SK-N-SH (cell line): ENCODE measurements at regions not wholly inside any gene's neighbourhood (a gene's known extent, or its start where the extent isn't known, plus 50 kb on each side); places are given as distances from the start of the nearest gene placed in this dataset.

Experiments used
- EP300 ChIP-seq, 2 experiments: IDR thresholded peaks; 2 replicates each; pipeline versions ENCODE4 v1.4.0 to v1.6.1; 2012; ENCODE audit warnings: borderline replicate concordance in 1 of 2, low read depth in 1 of 2, low read length in 1 of 2
- IRF3 ChIP-seq: fragments of 150-350 bp; IDR thresholded peaks from 2 replicates; pipeline ENCODE4 v1.6.1; 2016; ENCODE audit warnings: mild to moderate bottlenecking, low read depth, low read length
- JUND ChIP-seq: IDR thresholded peaks from 2 replicates; pipeline ENCODE4 v1.4.0; 2012
- MXI1 ChIP-seq: IDR thresholded peaks from 2 replicates; pipeline ENCODE4 v1.6.1; 2012; ENCODE audit warnings: mild to moderate bottlenecking, low read depth, low read length, improper control_type of control experiment
- POLR2AphosphoS5 ChIP-seq: IDR thresholded peaks from 2 replicates; pipeline ENCODE4 v1.6.1; 2012; ENCODE audit warnings: low read depth, low read length
- RFX5 ChIP-seq: IDR thresholded peaks from 2 replicates; pipeline ENCODE4 v1.6.1; 2012; ENCODE audit warnings: mild to moderate bottlenecking, improper control_type of control experiment, low read length
- RXRA ChIP-seq: IDR thresholded peaks from 2 replicates; pipeline ENCODE4 v1.4.0; 2012; ENCODE audit warnings: low read depth, mild to moderate bottlenecking, borderline replicate concordance
- SMC3 ChIP-seq: IDR thresholded peaks from 2 replicates; pipeline ENCODE4 v1.6.1; 2012; ENCODE audit warnings: low read depth, low read length, improper control_type of control experiment
- TAF1 ChIP-seq: IDR thresholded peaks from 2 replicates; pipeline ENCODE4 v1.6.1; 2012; ENCODE audit warnings: low read depth, mild to moderate bottlenecking, low read length, moderate library complexity, borderline replicate concordance
- YY1 ChIP-seq: IDR thresholded peaks from 2 replicates; pipeline ENCODE4 v1.4.0; 2012; ENCODE audit warnings: low read depth, mild to moderate bottlenecking
- TF ChIP-seq, protein P1 (sequence below): fragments of 200-600 bp; sonication (generic); IDR thresholded peaks from 2 replicates; pipeline ENCODE4 v1.6.1; 2017; ENCODE audit warnings: antibody characterized with exemption, mild to moderate bottlenecking, moderate library complexity
- TF ChIP-seq, protein P2 (sequence below): IDR thresholded peaks from 2 replicates; pipeline ENCODE4 v1.4.0; 2012; ENCODE audit warnings: low read depth, borderline replicate concordance

- no peak for TF ChIP-seq YY1
- TF ChIP-seq, protein P1, sequence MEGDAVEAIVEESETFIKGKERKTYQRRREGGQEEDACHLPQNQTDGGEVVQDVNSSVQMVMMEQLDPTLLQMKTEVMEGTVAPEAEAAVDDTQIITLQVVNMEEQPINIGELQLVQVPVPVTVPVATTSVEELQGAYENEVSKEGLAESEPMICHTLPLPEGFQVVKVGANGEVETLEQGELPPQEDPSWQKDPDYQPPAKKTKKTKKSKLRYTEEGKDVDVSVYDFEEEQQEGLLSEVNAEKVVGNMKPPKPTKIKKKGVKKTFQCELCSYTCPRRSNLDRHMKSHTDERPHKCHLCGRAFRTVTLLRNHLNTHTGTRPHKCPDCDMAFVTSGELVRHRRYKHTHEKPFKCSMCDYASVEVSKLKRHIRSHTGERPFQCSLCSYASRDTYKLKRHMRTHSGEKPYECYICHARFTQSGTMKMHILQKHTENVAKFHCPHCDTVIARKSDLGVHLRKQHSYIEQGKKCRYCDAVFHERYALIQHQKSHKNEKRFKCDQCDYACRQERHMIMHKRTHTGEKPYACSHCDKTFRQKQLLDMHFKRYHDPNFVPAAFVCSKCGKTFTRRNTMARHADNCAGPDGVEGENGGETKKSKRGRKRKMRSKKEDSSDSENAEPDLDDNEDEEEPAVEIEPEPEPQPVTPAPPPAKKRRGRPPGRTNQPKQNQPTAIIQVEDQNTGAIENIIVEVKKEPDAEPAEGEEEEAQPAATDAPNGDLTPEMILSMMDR = no peak
- no peak for TF ChIP-seq JUND
- TF ChIP-seq RFX5 = no peak
- TF ChIP-seq TAF1 = no peak
- TF ChIP-seq RXRA = no peak
- TF ChIP-seq MXI1 = no peak
- no peak for TF ChIP-seq EP300 (IDR thresholded peaks at IDR 0.05; ENCODE audit: borderline replicate concordance in 1 of 2, low read depth in 1 of 2, low read length in 1 of 2)
- no peak for TF ChIP-seq POLR2AphosphoS5
- no peak for TF ChIP-seq SMC3
- TF ChIP-seq IRF3 = no peak
- TF ChIP-seq, protein P2, sequence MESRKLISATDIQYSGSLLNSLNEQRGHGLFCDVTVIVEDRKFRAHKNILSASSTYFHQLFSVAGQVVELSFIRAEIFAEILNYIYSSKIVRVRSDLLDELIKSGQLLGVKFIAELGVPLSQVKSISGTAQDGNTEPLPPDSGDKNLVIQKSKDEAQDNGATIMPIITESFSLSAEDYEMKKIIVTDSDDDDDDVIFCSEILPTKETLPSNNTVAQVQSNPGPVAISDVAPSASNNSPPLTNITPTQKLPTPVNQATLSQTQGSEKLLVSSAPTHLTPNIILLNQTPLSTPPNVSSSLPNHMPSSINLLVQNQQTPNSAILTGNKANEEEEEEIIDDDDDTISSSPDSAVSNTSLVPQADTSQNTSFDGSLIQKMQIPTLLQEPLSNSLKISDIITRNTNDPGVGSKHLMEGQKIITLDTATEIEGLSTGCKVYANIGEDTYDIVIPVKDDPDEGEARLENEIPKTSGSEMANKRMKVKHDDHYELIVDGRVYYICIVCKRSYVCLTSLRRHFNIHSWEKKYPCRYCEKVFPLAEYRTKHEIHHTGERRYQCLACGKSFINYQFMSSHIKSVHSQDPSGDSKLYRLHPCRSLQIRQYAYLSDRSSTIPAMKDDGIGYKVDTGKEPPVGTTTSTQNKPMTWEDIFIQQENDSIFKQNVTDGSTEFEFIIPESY = no peak
These were observed 715.5 kb downstream of the GBE1 start for GRCh38 chr3:81045976-81046375.
